ENCODE measurements at regions not wholly inside any gene's neighbourhood (a gene's known extent, or its start where the extent isn't known, plus 50 kb on each side); places are given as distances from the start of the nearest gene placed in this dataset.
"Not testable (repeated sequence)": the region's sequence is repeated elsewhere in the genome, so short reads cannot be mapped to it uniquely, and the experiment has no call there.

DNA sequence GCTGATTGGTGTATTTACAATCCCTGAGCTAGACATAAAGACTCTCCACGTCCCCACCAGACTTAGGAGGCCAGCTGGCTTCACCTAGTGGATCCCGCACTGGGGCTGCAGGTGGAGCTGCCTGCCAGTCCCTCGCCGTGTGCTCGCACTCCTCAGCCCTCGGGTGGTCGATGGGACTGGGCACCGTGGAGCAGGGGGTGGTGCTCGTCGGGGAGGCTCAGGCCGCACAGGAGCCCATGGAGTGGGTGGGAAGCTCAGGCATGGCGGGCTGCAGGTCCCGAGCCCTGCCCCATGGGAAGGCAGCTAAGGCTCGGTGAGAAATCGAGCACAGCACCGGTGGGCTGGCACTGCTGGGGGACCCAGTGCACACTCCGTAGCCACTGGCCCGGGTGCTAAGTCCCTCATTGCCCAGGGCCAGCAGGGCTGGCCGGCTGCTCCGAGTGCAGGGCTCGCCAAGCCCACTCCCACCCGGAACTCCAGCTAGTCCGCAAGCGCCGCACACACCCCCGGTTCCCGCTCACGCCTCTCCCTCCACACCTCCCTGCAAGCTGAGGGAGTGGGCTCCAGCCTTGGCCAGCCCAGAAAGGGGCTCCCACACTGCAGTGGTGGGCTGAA lies 1441.2 kb upstream of the ACVR2A start:
- not testable (repeated sequence) for H3K27me3 Mint-ChIP-seq, H3K27ac Mint-ChIP-seq, H3K4me3 Mint-ChIP-seq, H3K36me3 Mint-ChIP-seq, H3K4me1 Mint-ChIP-seq, H3K9me3 Mint-ChIP-seq

DNA sequence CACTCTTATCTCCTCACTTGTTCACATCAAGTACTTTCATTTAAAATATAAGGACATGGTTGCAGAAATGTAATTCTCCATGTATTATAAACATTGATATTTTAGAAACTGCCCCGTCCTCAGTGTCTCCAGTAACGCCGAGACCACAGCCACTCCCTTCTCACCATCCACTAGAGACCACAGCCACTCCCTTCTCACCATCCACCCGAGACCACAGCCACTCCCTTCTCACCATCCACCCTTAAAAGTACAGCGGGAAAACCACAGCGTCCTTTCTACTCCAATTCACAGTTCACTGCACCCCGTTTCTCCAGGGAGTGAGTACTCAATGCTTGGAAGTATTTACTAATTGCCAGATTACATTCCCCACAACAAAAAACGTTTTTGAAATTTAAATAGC lies 1452.2 kb upstream of the ACVR2A start:
- Mint-ChIP-seq H3K27ac (no peak overlapping the region), H3K4me3 (no peak overlapping the region), H3K36me3 (no peaks in the 10 kb centered on the region), H3K27me3 (no peaks in the 10 kb centered on the region), H3K9me3 (no peaks in the 10 kb centered on the region), H3K4me1 (no peaks in the 10 kb centered on the region)

DNA sequence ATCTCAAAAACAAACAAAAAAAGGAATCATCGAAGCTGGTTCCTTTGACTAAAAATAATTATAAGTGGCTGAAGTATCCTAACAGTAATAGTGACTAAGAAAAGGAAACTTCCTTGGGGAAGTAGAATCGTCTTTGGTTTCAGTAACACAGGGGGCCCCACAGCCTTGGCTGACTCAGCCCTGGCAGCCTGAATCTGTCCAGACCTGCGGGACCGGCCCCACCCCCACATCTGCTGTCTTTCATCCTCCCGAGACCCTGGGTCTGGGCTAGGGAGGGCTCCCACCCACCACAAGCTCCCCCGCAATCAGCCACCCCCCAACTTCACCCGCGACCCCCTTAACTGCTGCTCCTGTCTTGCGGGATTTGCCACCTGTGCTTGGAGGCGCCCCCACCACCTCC lies 1452.6 kb upstream of the ACVR2A start:
- Mint-ChIP-seq H3K9me3 (no peaks in the 10 kb centered on the region), H3K27ac (no peak overlapping the region), H3K4me3 (no peak overlapping the region), H3K27me3 (no peaks in the 10 kb centered on the region), H3K4me1 (no peaks in the 10 kb centered on the region), H3K36me3 (no peaks in the 10 kb centered on the region)

DNA sequence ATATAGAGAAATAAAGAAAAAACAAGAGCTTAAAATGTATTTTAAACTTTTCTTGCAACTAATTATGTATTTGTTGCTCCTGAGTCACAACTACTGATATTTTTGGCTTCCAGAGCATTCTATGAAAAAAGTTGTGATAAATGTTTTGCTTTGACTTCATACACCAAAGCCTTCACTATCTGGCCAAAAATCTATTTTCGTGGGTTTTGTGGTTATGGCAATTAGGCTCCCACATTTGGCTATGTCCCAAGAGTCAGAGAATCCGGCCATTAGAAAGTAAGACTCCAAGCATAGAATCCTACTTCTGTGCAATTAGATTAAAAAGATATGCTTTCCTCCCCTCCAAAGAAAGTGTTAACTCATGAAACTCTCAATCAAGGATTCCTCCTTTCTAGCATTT lies 1456.1 kb upstream of the ACVR2A start:
- Mint-ChIP-seq H3K4me3 (no peak overlapping the region), H3K4me1 (no peaks in the 10 kb centered on the region), H3K27ac (no peak overlapping the region), H3K9me3 (no peaks in the 10 kb centered on the region), H3K27me3 (no peaks in the 10 kb centered on the region), H3K36me3 (no peaks in the 10 kb centered on the region)

DNA sequence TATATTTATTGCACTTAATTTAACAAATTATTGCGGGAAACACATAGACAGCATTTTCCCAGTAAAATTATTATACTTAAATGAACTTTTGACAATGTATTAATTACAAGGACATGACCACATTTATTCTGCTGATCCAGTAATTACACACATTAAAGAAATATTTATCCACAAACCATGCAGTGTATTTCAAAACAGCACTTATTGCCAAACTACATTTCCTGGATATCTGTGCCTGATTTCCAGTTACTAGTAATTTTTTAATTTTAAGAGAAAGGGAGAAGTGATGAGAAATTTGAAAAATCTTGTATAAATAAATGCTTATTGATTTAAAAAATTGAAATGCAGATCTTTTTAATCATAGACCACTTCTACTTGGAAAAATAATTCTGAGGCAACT lies 1458.7 kb upstream of the ACVR2A start:
- H3K4me3 Mint-ChIP-seq = no peak overlapping the region
- H3K9me3 Mint-ChIP-seq = no peaks in the 10 kb centered on the region
- no peaks in the 10 kb centered on the region for H3K27me3 Mint-ChIP-seq
- H3K36me3 Mint-ChIP-seq = no peaks in the 10 kb centered on the region
- no peaks in the 10 kb centered on the region for H3K4me1 Mint-ChIP-seq
- H3K27ac Mint-ChIP-seq = no peak overlapping the region

DNA sequence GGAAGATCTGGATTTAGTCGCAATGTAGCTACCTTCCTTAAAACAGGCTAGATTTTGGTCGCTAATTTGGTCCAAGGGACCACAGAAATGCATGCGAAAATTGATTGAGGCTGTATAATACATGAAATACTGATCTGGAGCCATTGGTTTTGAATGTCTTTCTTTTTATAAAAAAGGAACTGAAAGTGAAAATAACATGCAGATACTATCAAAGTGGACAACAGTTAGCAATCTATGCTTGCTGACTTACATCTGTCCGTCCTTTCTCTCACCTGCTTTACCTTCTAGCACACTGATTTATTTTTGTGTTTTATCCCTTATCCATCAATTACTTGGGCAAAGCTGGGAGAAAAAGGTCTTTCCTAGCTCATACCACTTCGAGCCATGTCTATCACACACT lies 1459.8 kb upstream of the ACVR2A start:
- no peaks in the 10 kb centered on the region for H3K36me3 Mint-ChIP-seq
- H3K27me3 Mint-ChIP-seq = no peaks in the 10 kb centered on the region
- H3K4me1 Mint-ChIP-seq = no peaks in the 10 kb centered on the region
- no peaks in the 10 kb centered on the region for H3K9me3 Mint-ChIP-seq
- H3K27ac Mint-ChIP-seq = no peak overlapping the region
- H3K4me3 Mint-ChIP-seq = no peak overlapping the region

DNA sequence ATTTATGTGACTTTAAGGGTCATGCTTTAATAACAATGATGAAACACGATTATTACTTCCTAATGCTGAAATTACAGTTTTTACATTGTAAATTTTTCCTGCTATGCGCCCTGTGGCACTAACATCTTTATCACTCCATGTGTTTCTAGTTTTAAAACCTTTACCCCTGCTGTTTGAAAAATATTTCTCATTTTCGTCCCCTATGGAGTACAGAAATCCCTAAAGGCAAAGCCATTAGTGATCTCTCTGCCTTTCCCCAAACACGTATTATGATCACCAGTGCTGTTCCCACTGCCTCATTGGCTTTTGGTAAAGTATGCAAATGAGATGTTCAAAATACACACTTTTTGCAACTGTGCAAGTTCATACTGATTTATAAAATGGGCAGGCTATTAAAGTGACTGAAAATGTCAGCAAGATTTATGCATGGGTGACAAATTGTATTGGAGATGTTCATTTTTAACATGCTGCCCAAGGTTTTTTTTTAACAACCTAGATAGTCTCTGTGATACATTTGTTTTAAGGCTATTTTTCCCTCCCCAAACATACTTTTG lies 1468.2 kb upstream of the ACVR2A start:
- H3K27me3 Mint-ChIP-seq = no peaks in the 10 kb centered on the region
- H3K27ac Mint-ChIP-seq = no peak overlapping the region
- H3K9me3 Mint-ChIP-seq = peaks cover 17% of the 10 kb centered on the region
- H3K4me3 Mint-ChIP-seq = no peak overlapping the region
- no peaks in the 10 kb centered on the region for H3K36me3 Mint-ChIP-seq
- no peaks in the 10 kb centered on the region for H3K4me1 Mint-ChIP-seq

DNA sequence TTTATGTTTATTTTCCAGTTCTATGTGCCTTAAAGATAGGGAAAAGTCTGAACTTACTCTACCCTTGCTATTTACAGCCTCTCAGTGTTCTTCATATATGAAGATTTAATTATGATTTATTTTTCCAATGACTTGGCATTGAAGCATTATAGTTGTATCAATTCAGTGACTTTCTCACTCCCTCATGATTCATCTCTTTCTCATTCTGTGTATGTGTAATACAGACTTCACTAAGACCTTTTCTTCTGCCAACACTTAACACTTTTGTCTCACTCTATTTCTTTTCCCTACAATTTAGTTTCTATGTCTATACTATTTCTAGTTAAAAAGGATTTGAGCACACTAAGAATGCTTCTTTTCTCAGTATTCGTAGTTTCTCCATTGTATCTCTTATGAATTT lies 1470.3 kb upstream of the ACVR2A start:
- Mint-ChIP-seq H3K27ac (no peak overlapping the region), H3K36me3 (no peaks in the 10 kb centered on the region), H3K4me1 (no peaks in the 10 kb centered on the region), H3K9me3 (peaks cover 12% of the 10 kb centered on the region), H3K27me3 (no peaks in the 10 kb centered on the region), H3K4me3 (no peak overlapping the region)

DNA sequence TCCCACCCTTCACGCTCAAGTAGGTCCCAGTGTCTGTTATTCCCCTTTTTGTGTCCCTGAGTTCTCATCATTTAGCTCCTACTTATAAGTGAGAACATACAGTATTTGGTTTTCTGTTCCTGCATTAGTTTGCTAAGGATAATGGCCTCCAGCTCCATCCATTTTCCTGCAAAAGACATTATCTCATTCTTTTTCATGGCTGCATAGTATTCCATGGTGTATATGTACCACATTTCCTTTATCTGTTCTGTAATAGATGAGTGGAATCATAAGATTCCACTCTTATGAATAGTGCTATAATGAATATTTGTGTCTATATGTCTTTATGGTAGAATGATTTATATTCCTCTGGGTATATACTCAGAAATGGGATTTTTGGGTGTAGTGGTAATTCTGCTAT lies 1473.5 kb upstream of the ACVR2A start:
- H3K4me3 Mint-ChIP-seq, H3K27me3 Mint-ChIP-seq, H3K36me3 Mint-ChIP-seq, H3K27ac Mint-ChIP-seq, H3K4me1 Mint-ChIP-seq: not testable (repeated sequence)
- peaks cover 11% of the 10 kb centered on the region for H3K9me3 Mint-ChIP-seq

DNA sequence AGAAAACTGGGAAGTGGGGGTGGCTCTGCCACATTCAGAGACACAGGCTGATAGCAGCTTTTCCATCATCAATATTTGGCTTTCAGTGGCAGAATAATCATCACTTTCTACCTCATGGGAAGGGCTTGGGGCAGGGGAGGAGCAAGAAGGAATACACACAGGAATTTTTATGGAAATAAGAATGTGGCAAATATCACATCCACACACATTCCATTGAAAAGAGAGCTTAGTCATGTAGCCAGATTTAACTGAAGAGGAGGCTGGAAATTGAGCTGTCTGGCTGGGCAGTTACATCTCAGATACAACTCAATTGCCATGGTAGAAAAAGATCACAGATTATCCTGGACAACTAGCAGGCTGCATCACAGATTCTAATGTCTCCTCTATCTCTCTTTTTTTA lies 1474.0 kb upstream of the ACVR2A start:
- no peak overlapping the region for H3K4me3 Mint-ChIP-seq
- H3K27me3 Mint-ChIP-seq = no peaks in the 10 kb centered on the region
- peaks cover 11% of the 10 kb centered on the region for H3K9me3 Mint-ChIP-seq
- no peak overlapping the region for H3K27ac Mint-ChIP-seq
- H3K4me1 Mint-ChIP-seq = no peaks in the 10 kb centered on the region
- no peaks in the 10 kb centered on the region for H3K36me3 Mint-ChIP-seq

DNA sequence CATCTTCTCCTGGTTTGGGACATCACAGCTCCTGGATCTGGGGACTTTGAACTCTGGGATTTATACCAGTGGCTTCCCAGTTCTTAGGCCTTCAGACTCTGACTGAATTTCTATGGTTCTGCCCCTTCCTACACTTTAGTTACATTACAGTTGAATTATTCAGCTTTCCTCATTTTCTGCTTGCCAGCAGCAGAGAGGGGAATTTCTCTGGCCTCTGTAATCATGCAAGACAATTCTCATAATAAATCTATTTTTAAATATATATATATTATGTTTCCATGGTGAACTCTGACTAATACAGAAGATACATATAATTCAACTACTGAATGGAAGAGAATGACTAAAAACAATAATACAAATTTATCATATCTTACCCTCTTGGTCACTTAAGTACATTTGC lies 1478.6 kb upstream of the ACVR2A start:
- Mint-ChIP-seq H3K36me3 (no peaks in the 10 kb centered on the region), H3K27me3 (no peaks in the 10 kb centered on the region)

DNA sequence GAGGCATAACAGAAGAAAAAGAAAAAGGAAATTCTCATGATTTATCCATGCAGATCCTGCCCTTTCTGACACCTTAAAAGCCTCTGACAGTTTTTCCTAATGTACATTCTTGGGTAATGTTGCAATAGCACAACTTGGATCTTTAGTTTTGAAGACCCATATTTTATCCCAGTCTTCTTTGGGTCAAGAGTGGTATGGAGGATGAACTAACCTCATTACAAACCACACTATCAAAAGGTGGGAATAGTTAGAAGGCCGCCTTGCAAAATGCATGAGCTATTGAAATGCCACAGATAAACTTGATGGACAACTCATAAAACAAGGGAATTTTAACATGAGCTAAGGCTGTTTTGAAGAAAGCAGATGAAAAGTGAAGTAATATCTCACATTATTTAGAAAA lies 1479.8 kb upstream of the ACVR2A start:
- Mint-ChIP-seq H3K4me3 (no peak overlapping the region), H3K27me3 (no peaks in the 10 kb centered on the region), H3K4me1 (no peaks in the 10 kb centered on the region), H3K36me3 (no peaks in the 10 kb centered on the region), H3K27ac (no peak overlapping the region), H3K9me3 (peaks cover 4% of the 10 kb centered on the region)

More for the DNA sequence above, 1478.6 kb upstream of the ACVR2A start:
- Mint-ChIP-seq H3K9me3 (peaks cover 4% of the 10 kb centered on the region), H3K4me1 (no peaks in the 10 kb centered on the region), H3K4me3 (no peak overlapping the region), H3K27ac (no peak overlapping the region)

DNA sequence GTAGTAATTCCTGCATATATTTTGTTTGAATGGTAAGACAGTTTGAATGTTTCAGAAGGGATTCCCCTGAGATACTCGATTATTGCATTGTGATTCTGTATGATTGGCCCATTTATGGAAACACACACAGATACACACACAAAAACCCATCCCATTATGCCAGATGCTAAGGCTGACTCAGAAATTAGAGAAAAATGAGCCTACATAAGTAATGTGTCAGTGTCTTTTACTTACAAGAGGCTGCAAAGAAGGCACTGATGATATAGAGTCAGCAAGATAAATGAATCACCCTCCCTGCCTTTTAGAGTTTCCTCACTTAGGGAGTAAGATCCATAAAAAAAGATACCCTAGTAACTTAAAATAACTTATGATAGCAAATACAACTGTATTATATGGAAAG lies 1481.1 kb upstream of the ACVR2A start:
- peaks cover 4% of the 10 kb centered on the region for H3K9me3 Mint-ChIP-seq
- no peaks in the 10 kb centered on the region for H3K4me1 Mint-ChIP-seq
- no peak overlapping the region for H3K27ac Mint-ChIP-seq
- H3K4me3 Mint-ChIP-seq = no peak overlapping the region
- no peaks in the 10 kb centered on the region for H3K36me3 Mint-ChIP-seq
- no peaks in the 10 kb centered on the region for H3K27me3 Mint-ChIP-seq

DNA sequence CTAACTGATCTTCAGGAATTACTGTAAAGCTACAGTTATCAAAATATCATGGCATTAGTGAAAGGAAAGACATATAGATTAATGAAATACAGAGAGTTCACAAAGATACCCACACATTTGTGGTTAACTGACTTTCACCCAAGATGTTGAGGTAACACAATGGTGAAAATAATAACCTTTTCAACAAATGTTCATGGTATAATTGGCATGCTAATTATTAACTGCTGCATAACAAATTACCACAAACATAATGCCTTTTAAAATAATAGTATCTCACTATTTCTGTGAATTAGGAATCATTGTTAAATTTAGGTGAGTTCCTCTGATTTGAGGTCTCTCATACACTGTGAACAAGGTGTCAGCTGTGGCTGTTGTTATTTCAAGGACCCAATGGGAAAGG lies 1493.1 kb upstream of the ACVR2A start:
- H3K36me3 Mint-ChIP-seq = no peaks in the 10 kb centered on the region
- H3K4me3 Mint-ChIP-seq = no peak overlapping the region
- H3K27me3 Mint-ChIP-seq = no peaks in the 10 kb centered on the region
- no peaks in the 10 kb centered on the region for H3K4me1 Mint-ChIP-seq
- H3K27ac Mint-ChIP-seq = no peak overlapping the region
- H3K9me3 Mint-ChIP-seq = peaks cover 8% of the 10 kb centered on the region

DNA sequence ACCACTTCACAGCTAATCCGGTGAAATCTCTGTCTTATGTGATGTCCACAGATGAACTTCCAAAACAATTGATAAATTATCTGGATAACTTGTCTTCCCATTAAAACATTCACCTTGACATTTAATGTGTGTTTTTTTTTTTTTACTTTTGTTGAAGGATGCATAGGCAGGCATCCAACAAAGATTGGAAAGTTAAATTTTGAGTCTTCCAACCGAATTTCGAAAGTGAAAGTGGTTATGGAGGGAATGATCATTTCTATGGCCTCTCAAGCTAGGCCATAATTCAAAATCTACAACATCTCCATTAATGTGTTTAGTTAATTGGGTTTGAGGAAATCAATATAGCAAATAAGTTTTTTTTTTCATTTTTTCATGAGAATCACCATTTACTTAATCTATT lies 1495.5 kb upstream of the ACVR2A start:
- peaks cover 4% of the 10 kb centered on the region for H3K9me3 Mint-ChIP-seq
- H3K4me3 Mint-ChIP-seq = no peak overlapping the region
- no peaks in the 10 kb centered on the region for H3K36me3 Mint-ChIP-seq
- no peaks in the 10 kb centered on the region for H3K4me1 Mint-ChIP-seq
- no peaks in the 10 kb centered on the region for H3K27me3 Mint-ChIP-seq
- H3K27ac Mint-ChIP-seq = no peak overlapping the region

DNA sequence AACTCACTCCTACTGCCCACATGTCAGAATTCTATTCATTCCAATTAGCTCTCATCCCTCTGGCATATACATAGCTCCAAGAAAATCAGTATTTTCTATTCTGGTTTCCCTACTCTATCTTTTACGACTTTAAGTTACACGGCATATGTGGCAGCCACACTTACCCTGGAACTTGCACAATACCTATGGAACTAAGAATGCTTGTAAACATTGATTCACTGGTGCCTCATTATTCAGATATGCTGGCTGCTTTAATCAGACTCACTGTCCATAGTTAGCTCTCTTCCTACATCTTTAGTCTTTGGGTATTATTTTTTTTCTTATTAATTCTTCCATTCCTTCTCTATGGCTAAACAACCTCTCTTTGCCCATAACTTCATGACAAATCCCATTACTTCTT lies 1519.9 kb upstream of the ACVR2A start:
- Mint-ChIP-seq H3K4me3 (no peak overlapping the region), H3K27me3 (no peaks in the 10 kb centered on the region), H3K36me3 (no peaks in the 10 kb centered on the region), H3K4me1 (no peaks in the 10 kb centered on the region), H3K9me3 (no peaks in the 10 kb centered on the region), H3K27ac (no peak overlapping the region)

DNA sequence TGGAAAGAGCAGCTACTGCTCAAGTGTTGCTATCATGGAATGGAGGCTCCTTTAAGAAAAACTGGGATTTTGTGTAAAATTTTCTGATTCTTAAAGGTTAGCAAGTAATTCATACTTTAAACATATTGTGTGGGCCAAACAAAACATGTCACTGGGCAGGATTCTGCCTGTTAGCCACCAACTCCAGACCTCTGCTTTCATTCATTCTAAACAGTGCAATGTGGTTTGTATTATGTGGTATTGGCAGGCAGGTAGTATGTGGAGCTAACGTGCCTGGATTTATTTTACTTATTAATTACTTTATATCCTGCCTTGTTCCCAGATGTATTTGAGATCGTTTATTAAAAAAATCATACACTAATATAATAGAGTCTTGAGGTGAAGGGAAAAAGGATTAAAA lies 1521.3 kb upstream of the ACVR2A start:
- H3K27ac Mint-ChIP-seq = no peak overlapping the region
- H3K4me3 Mint-ChIP-seq = no peak overlapping the region
- no peaks in the 10 kb centered on the region for H3K27me3 Mint-ChIP-seq
- no peaks in the 10 kb centered on the region for H3K9me3 Mint-ChIP-seq
- H3K36me3 Mint-ChIP-seq = no peaks in the 10 kb centered on the region
- no peaks in the 10 kb centered on the region for H3K4me1 Mint-ChIP-seq

All from activated naive CD4-positive, alpha-beta T cell treated with anti-CD3 and anti-CD28 coated beads, Interleukin-2, amount 50 U/mL, for 24 hours (primary cell).